GM18498 (cell line): ENCODE measurements at regions not wholly inside any gene's neighbourhood (a gene's known extent, or its start where the extent isn't known, plus 50 kb on each side); places are given as distances from the start of the nearest gene placed in this dataset.
A peak's percentile ranks its signal among the peaks of the same experiment; 100 is the strongest.
"Not testable (repeated sequence)": the region's sequence is repeated elsewhere in the genome, so short reads cannot be mapped to it uniquely, and the experiment has no call there.

ENCODE experiments used
- ATAC-seq: cut with Tn5 transposase; IDR thresholded peaks from one replicate; pipeline ENCODE4 v1.9.1; 2021; ENCODE audit warnings: mild to moderate bottlenecking, moderate library complexity; ENCODE audit not compliant: unreplicated experiment

DNA sequence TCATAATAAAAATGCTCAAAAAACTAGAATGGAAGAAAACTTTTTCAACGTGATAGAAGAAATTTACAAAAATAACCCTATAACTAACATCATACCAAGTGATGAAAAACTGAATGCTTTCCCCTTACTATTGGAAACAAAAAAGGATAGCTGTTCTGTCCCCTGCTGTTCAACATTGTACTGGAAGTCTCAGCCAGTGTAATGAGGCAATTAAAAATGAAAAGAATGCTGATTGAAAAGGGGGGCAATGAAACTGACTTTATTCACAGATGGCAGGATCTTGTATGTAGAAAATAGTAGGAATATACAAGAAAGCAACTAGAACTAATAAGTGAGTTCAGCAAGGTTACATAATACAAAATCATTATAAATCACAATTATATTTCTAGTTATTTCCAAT lies 337.9 kb upstream of the KITLG start:
- no peak for ATAC-seq

DNA sequence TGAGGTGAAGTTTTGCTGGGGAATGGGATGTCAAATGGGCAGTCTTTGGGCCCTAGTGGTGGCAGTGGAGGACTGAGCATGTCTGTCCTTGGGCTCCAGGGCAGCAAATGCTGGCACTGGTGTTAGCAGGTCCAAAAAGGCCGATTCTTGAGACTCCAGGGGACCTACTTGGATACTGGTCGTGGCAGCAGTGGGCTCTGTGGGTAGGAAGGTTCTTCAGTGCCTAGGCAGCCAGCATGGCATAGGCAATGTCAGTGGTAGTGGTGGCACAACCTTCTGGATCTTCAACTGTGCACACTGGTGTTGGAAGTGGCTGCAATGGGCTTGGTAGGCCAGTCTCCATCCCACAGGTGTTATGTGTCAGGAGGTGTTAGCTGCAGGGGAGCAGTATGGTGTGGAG lies 334.7 kb upstream of the KITLG start:
- no peak for ATAC-seq

DNA sequence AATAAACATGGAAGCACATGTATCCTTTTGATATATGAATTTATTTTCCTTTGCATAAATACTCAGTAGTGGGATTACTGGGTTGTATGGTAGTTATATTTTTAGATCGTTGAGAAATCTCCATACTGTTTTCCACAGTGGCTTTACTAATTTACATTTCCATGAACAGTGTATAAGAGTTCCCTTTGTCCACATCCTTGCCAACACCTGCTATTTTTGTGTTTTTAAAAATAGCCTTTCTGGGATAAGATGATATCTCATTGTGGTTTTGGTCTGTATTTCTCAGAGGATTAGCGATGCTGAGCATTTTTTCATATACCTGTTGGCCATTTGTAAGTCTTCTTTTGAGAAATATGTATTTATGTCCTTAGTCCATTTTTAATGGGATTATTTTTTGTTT lies 329.2 kb upstream of the KITLG start:
- ATAC-seq, result no peak

DNA sequence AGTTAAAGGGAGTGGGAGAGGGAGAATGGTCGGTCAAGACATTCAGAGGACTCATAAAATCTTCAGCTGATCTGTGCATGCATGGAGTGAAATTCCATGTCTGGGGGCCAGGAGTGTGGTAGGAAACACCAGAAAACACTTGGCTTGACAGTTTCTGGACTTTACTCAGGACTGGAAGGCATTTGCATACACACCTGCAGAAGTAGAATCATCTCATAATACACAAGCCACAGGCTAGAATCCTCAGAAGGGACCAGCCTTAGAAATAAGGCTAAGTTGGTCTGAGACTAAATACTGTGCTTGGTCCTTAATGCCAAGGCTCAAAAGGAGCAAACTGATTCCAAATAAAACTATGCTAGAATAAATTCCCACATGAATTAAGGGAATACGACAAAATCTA lies 328.1 kb upstream of the KITLG start:
- ATAC-seq, result no peak

DNA sequence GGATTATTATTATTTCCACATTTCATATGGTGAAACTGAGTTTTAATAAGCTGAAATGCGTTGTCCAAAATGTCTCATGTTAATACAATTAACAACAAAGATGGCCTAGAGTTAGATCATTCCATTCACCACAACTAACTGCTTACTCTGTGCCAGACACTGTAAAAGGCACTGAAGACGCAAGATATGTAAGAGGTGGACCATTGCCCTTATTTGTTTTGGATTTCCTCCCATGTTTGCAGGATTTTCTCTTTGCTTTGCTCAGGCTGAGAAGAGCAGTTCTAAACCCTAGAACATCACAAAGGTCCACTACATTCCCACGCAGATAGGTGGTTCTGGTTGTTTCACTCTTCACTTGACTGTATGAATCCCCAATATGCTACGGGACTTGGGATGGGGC lies 324.4 kb upstream of the KITLG start:
- ATAC-seq, result no peak

DNA sequence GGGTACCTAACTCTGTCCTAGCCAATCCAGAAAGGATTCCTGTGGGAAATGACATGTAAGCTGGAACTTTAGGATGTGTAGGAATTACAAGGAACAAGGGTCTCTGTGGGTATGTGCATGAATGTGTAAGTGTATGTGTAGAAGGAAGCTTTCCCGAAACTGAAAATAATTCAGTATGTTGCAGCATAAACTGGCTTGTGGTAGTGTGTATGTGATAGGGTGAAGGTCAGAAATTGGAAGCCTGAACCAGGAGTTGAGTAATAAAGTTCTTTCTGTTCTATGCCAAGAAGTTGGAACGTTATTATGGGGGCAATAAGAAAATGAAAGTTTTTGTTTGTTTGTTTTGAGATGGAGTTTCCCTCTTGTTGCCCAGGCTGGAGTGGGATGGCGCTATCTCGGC lies 323.1 kb upstream of the KITLG start:
- ATAC-seq, result no peak

DNA sequence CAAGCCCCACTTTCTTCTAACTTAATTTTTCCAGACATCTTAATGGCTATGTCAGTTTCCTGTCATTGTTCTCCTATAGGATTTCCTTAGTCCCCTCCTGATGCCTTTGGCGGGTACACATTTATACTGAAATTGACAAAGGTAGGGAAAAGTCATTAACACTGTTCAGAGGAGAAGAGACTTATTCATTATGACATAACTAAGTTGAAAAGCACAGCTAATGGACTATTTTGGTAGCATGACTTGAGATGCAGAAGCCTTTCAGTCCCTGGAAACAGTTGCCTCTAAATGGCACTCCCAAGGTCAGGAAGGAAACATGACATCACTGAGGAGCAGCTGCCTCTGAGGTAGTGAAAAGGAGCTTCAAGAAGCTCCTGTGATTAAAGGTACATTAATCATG lies 317.5 kb upstream of the KITLG start:
- no peak for ATAC-seq

DNA sequence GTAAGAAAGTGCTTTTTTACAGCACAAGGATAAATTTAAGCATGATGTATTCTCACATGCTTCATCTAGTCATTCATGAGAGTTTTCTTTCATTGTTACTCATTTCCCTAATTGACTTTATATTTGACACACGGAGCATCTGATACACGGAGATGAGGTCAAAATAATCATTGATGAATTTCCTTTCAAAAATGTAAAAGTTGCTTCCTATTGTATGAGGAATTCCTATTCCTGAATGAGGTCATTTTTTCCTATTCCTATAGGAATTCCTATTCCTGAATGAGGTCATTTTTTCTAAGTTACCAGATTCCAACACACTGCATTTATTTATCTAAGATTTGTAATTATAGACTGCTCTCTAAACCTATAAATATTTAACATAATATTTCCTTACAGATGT lies 316.7 kb upstream of the KITLG start:
- ATAC-seq, result no peak

DNA sequence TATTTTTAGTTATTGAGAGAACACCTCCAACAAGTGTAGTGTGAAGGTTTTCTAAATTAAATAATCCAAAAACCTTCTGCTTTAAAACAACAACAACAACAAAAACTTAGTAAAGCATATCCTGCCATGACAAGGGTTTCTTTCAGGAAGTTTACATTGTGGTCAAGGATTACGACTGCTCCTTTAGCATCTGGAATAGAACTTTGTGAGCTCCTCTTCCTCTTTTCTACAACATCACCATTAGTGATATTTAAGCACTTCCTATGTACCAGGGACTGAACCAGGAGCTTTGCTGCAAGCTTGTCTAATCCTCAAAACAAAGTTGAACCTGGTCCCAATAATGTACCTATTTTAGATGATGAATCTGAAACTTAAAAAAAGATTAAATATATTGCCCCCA lies 315.4 kb upstream of the KITLG start:
- ATAC-seq, result no peak

DNA sequence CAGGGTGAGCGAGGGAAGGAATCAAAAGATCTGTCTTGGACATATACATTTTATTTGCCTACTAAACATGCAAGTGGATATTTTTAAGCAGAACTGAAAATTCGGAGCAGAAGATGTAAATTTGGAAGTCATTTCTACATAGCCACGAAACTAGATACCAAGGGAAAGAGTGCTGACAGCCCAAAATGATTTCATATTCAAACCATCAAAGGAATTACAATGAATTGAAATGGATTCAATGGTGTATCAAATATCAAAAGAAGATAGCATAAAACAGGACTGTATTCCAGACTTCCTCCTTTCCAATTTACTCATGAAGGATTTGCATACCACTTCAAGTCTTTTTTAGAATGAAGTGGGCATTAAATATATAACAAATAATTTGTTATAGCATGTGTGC lies 313.5 kb upstream of the KITLG start:
- ATAC-seq, result no peak

DNA sequence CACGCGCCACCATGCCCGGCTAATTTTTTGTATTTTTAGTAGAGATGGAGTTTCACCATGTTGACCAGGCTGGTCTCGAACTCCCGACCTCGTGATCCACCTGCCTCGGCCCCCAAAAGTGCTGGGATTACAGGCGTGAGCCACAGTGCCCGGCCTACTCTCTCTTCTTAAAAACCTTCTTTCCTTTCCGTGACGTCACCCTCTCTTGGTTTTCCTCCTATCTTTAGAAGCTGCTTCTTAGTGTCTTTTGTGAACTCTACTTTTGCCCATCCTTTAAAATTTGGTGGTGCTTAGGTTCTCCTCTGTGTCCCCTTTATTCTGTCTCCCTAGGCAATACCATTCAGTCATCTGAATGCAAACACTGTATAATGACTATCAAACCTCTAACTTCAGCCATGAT lies 311.2 kb upstream of the KITLG start:
- ATAC-seq, result not testable (repeated sequence)

DNA sequence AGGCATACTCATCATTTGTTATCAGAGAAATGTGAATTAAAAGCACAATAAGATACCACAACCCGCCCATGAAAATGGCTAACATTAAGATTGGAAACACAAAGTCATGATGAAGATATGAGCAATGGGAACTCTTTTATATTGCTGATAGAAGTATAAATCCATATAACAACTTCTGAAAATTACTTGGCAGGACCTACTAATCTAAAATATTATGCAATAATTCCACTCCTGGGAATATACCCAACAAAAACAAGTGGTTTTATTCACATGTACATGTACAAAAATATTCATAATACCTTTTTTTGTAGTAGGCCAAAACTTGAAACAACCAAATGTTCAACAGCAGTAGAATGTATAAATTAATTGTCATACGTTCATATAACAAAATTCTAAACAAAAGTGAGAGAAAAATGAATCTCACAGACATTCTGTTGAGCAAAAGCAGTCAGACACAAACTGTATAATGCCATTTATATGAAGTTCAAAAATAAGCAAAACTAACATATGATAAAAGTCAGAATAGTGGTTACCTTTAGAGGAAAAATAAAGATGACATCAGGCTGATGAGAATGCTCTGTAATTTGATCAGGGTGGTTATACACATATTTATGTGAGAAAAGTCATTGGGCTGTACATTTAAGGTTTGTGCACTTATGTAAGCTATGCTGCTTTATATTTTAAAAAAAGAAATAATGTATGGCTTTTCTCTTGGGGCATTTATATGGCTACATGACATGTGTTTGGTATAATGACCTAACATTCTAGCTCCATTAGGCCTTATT lies 309.2 kb upstream of the KITLG start:
- no peak for ATAC-seq

DNA sequence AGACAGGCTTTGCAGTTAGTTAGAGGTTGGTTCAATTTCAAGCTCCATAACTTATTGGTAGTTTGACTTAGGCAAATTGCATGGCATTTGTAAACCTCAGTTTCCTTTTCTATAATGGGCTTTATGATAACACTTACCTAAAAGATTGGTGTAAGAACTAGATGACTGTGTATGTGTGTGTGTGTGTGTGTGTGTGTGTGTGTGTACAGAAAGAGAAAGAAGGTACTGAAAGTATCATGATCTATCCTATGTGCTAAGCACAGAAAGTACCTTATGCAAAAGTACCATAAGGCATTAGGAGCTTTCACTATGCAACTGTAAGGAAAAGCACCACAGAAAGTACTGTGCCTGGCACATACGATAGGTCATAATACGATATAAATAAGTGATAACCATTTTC lies 304.3 kb upstream of the KITLG start:
- ATAC-seq, result peak; percentile 83

DNA sequence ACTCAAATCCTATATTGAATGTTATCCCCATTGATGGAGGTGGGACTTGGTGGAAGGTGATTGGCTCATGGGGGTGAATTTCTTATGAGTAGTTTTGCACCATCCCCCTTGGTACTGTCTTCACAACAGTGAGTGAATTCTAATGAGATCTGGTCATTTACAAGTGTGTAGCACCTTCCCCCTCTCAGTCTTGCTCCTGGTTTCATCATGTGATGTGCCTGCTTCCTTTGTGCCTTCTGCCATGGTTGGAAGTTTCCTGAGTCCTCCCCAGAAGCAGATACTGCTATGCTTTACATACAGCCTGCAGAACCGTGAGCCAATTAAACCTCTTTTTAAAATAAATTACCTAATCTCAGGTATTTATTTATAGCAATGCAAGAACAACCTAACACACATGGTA lies 302.4 kb upstream of the KITLG start:
- no peak for ATAC-seq

DNA sequence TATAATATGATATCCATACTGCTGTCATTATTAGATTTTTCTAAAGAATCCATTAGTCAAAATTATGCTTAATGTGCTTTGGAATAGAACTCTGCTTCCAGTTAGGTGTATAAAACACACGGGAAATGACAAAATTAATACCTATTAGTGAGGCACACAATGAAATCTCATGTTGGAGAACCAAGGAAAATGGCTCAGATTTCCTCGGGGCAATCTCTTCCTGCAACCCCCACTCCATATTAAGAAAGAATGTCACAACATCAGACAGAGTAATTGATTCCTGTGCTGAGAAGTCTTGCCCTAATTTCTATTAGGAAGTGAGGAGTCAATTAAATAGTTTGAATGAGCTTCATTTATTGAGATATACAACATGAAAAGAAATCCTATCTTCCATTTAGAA lies 299.8 kb upstream of the KITLG start:
- ATAC-seq, result no peak

DNA sequence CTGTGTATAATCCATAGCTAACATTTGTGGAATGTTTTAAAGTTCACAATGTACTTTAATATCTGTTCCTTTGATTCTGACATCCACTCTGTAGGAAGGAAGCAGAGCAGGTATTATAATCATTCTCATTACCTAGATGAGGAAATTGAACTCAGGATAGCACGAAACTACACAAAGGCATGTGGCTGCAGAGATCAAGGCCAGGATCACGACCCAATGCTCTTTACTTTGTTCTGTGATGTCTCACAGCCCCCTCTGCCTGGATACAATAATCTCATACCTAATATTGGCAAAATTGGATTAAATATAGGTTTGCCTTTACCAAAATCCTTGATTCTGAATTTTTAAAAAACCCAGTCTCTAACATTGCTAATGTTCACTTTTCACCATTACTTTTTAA lies 298.0 kb upstream of the KITLG start:
- ATAC-seq, result no peak

DNA sequence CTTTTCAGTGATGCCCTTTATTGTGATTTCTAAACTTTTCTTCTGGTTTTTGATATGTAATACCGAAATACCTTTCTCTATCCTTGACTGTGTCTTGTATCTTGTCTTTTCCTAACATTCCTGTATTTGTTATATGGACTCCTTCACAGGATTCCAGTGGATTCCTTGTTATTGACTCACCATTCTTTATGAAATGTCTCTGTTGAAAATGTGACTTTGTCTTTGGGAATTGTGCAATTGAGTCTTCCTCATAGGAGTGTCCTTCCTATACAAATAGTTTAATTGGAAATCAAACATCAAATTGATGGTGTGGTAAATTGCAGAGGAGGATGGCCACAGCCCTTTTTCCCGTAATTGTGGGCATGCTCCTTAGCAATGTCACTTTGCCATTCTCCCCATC lies 296.6 kb upstream of the KITLG start:
- no peak for ATAC-seq

DNA sequence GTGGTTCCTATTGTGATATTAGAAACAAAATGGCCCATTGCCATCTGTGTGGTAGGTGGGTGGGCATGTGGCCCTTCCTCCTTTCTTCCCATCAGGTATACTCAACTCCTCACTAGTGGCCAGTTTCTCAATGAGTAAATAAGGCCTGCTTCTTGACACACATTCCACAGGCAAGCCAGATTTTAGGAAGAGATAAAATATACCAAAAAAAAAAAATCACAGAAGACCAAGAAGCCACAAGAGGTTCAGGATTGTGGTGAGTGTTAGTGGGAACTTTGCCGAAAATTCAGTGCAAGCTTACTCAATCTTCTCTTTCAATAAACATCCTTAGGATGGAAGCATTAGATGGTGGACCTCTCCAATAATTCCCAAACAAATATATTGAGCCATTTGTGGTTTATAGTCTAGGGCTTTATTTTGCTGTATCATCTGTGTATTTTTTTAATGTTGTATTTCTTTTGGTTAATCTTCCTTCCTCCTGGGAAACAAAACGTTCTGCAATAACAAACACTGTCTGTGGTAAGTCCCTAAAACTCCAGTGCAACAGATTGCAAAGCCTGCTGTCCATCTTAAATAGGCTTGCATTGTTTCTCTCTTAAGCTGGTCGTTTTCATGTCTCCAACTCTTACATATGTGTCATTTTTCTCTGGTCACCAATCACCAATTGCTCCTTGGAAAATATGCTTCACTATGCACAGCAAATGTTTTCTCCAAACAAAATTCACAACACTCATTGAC lies 289.9 kb upstream of the KITLG start:
- no peak for ATAC-seq

DNA sequence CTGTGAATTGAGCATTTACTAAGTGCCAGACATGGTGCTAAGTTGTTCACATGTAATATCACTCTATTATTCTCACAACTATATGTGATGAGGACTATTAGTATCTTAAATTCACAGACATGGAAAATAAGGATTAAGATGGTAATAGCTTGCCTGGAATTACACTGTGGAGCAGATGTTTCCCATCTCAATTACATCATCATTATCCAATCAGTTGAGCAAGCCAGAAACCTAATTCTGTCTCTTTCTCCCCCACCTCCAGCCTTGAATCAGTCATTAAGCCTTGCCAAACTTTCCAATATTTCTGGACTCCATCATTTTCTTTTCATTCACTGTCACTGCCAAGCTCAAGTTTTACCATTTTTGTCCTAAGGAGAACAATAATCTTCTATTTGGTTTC lies 287.8 kb upstream of the KITLG start:
- no peak for ATAC-seq

DNA sequence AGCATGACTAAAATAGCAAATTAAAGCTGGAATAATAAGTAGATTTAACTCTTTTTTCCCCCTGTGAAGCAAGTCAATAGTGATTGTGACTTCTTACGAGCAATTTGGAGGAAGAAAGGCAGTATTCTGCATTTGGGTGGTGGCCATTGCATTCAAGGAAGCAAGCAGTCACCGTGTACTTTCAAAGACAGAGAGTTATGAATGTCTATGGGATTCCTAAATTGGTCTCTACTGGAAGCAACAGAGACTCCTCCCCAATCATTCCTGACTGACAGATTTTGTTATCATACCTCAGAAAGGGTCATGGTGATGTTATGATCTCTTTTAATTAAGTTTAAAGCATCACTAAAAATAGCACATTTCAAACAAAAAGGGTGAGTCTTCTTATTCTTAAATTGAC lies 287.2 kb upstream of the KITLG start:
- ATAC-seq, result no peak

DNA sequence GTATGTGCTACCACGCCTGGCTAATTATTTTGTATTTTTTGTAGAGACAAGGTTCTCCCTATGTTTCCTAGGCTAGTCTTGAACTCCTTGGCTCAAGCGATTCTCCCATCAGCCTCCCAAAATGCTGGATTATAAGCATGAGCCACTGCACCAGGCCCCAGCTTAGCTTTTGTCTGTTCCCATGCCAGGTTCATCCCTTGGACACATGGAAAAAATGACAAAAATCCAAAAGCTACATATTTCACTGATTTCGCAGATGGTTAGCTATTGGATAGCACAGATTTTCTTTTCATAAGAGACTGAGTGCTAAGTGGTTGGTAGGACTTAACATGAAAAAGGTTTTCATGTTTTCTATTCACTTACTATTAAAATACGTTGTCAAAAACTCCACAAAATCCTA lies 286.6 kb upstream of the KITLG start:
- no peak for ATAC-seq

DNA sequence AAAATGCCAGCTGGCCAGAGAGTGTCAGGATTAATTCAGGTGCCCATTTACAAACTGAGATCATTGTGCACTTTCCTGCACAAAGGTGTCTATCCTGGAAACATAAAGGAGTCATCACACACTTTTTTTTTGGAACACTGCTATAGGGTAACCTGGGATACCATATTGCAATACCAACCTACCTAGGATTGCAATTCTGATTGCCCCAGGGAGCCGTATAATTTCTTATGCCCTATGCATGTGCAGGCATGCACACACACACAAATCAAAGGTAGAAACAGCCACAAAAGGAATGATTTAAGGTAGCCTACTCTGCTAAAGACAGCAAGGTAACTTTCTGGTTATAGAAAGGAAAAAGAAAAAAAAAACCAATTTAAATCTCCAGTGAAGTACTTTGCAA lies 285.3 kb upstream of the KITLG start:
- ATAC-seq, result no peak

DNA sequence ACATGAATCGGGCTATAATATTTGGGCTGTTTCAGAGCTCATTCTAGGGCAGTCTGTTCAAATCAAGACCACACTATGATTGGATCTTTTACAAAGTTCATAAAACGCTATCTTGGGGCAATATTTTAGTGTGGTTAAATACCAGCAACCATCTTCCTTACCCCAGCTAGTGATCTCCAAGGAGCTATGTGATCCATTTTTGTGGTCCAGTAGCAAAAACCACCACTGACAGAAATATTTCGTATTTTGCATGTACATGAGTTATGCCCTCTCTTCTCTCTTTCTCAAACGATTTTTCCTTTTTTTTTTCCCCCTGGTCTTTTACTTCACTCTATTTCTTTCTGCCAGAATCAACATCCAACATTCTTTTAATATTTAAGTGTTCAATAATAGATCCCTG lies 280.6 kb upstream of the KITLG start:
- ATAC-seq, result no peak
